GM20000 (cell line): ENCODE measurements at regions not wholly inside any gene's neighbourhood (a gene's known extent, or its start where the extent isn't known, plus 50 kb on each side); places are given as distances from the start of the nearest gene placed in this dataset.

Experiments
- DNase-seq: peaks from one replicate; pipeline ENCODE4 v3.0.0; 2012; ENCODE audit warnings: low spot score
- CTCF ChIP-seq: IDR thresholded peaks from 2 replicates; pipeline ENCODE4 v1.5.1; 2012; ENCODE audit warnings: mild to moderate bottlenecking, control low read depth; ENCODE audit errors: extremely low read depth, missing control alignments

- no peak for DNase-seq
- TF ChIP-seq CTCF: no peak
These were observed 79.5 kb upstream of the MAP2 start for GRCh38 chr2:209344349-209344748.

GRCh38 chr2:209348433-209348832, 75.4 kb upstream of the MAP2 start:
- no peak for TF ChIP-seq CTCF
- DNase-seq: no peak

- DNase-seq: no peak
- TF ChIP-seq CTCF: no peak
These were observed 72.2 kb upstream of the MAP2 start for GRCh38 chr2:209351636-209352035.

- no peak for TF ChIP-seq CTCF
These were observed 64.9 kb upstream of the MAP2 start for GRCh38 chr2:209358992-209359391.

GRCh38 chr2:209367075-209367747, 56.6 kb upstream of the MAP2 start:
- no peak for DNase-seq
- TF ChIP-seq CTCF: no peak

More at GRCh38 chr2:209358992-209359391, 64.9 kb upstream of the MAP2 start:
- no peak for DNase-seq

GRCh38 chr2:209368406-209368805, 55.4 kb upstream of the MAP2 start:
- no peak for DNase-seq
- TF ChIP-seq CTCF: no peak

- DNase-seq: no peak
- no peak for TF ChIP-seq CTCF
These were observed 54.9 kb upstream of the MAP2 start for GRCh38 chr2:209368914-209369313.
